DOHH2 (cell line): ENCODE measurements at regions not wholly inside any gene's neighbourhood (a gene's known extent, or its start where the extent isn't known, plus 50 kb on each side); places are given as distances from the start of the nearest gene placed in this dataset.
"Not testable (repeated sequence)": the region's sequence is repeated elsewhere in the genome, so short reads cannot be mapped to it uniquely, and the experiment has no call there.

Experiments
- H3F3A ChIP-seq: fragments of 200-600 bp; sonication (generic), shearing (Covaris generic); 2 replicates; pipeline ENCODE4 v1.6.0; 2016; ENCODE audit warnings: antibody characterized with exemption, mild to moderate bottlenecking; ENCODE audit not compliant: control insufficient read depth, insufficient read depth
- H3K27ac ChIP-seq: fragments of 200-600 bp; sonication (generic); 2 replicates; pipeline ENCODE4 v1.5.1; 2014; ENCODE audit warnings: low read depth, mild to moderate bottlenecking, low read length, moderate library complexity
- H3K27me3 ChIP-seq: fragments of 200-600 bp; sonication (generic); 2 replicates; pipeline ENCODE4 v1.6.1; 2014; ENCODE audit warnings: mild to moderate bottlenecking, low read length, mixed read lengths; ENCODE audit not compliant: control insufficient read depth
- H3K36me3 ChIP-seq: fragments of 200-600 bp; sonication (generic); 2 replicates; pipeline ENCODE4 v1.6.1; 2014; ENCODE audit warnings: mild to moderate bottlenecking, low read length, moderate library complexity, mixed read lengths; ENCODE audit not compliant: control insufficient read depth
- H3K4me1 ChIP-seq: fragments of 200-600 bp; sonication (generic); 2 replicates; pipeline ENCODE4 v1.6.1; 2014; ENCODE audit warnings: mild to moderate bottlenecking, low read length, mixed read lengths; ENCODE audit not compliant: control insufficient read depth
- H3K4me2 ChIP-seq: fragments of 200-600 bp; sonication (generic); 2 replicates; pipeline ENCODE4 v1.6.0; 2014; ENCODE audit warnings: mild to moderate bottlenecking, low read length, moderate library complexity
- H3K4me3 ChIP-seq: fragments of 200-600 bp; sonication (generic); 2 replicates; pipeline ENCODE4 v1.5.1; 2014; ENCODE audit warnings: mild to moderate bottlenecking, low read length, mixed read lengths
- H3K79me2 ChIP-seq: fragments of 200-600 bp; sonication (generic); 2 replicates; pipeline ENCODE4 v1.6.1; 2014; ENCODE audit warnings: mild to moderate bottlenecking, low read length, mixed read lengths; ENCODE audit not compliant: control insufficient read depth
- H3K9me2 ChIP-seq: fragments of 200-600 bp; sonication (generic); replicated peaks from 2 replicates; pipeline ENCODE4 v1.6.1; 2014; ENCODE audit warnings: mild to moderate bottlenecking, low read length, mixed read lengths; ENCODE audit not compliant: control insufficient read depth
- H3K9me3 ChIP-seq: fragments of 200-600 bp; sonication (generic); 2 replicates; pipeline ENCODE4 v1.6.1; 2014; ENCODE audit warnings: antibody characterized with exemption, low read length, mixed read lengths; ENCODE audit not compliant: control insufficient read depth, insufficient read depth
- H4K20me1 ChIP-seq: fragments of 200-600 bp; sonication (generic); 2 replicates; pipeline ENCODE4 v1.6.0; 2014; ENCODE audit warnings: low read depth, mild to moderate bottlenecking, antibody characterized with exemption, low read length, moderate library complexity; ENCODE audit not compliant: control insufficient read depth, insufficient read depth
- CTCF ChIP-seq: fragments of 200-600 bp; sonication (generic); IDR thresholded peaks from one replicate; pipeline ENCODE4 v1.5.1; 2014; ENCODE audit warnings: antibody characterized with exemption, mild to moderate bottlenecking, low read depth, low read length; ENCODE audit not compliant: poor library complexity, severe bottlenecking
- EZH2phosphoT487 ChIP-seq: fragments of 200-600 bp; sonication (generic); IDR thresholded peaks from 2 replicates; pipeline ENCODE4 v1.6.1; 2017; ENCODE audit warnings: borderline replicate concordance, mild to moderate bottlenecking, antibody characterized with exemption, low read length, moderate library complexity, mixed read lengths

DNA sequence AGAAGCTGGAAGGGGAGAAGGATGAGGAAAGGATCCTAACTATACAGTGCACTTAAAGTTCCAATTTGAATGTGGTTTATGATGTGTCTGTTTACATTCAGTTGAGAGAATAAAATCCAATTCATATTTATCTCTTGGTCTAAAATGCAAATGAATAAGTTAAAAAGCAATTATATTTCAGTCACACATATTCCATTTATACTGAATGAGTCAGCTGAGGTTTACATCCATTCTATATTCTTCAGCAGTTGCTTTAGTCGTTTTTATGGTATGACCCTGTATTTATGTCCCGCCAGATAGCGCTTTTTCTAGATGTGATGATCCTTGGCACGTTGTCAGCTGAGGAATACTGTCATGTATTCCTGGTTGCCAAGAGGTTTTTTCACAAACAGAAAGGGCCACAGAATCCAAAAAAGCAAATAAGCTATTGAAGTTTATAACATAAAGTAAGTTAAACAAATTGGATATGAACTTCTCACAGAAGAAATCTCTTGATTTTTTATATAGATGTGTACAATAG, 866.2 kb downstream of the NCAM2 start:
- Histone ChIP-seq H3K36me3 (no peaks in the 10 kb centered on the region), H3K27me3 (no peaks in the 10 kb centered on the region), H3K4me1 (no peaks in the 10 kb centered on the region), H3K27ac (no peak overlapping the region), H3K9me3 (no peaks in the 10 kb centered on the region; the same call in 1 of the 2 replicates), H3K79me2 (no peaks in the 10 kb centered on the region), H3K9me2 (no peaks in the 10 kb centered on the region), H3F3A (no peaks in the 10 kb centered on the region), H3K4me2 (no peak overlapping the region), H3K4me3 (no peak overlapping the region), H4K20me1 (no peaks in the 10 kb centered on the region)
- TF ChIP-seq EZH2phosphoT487 (no peak), CTCF (no peak)

DNA sequence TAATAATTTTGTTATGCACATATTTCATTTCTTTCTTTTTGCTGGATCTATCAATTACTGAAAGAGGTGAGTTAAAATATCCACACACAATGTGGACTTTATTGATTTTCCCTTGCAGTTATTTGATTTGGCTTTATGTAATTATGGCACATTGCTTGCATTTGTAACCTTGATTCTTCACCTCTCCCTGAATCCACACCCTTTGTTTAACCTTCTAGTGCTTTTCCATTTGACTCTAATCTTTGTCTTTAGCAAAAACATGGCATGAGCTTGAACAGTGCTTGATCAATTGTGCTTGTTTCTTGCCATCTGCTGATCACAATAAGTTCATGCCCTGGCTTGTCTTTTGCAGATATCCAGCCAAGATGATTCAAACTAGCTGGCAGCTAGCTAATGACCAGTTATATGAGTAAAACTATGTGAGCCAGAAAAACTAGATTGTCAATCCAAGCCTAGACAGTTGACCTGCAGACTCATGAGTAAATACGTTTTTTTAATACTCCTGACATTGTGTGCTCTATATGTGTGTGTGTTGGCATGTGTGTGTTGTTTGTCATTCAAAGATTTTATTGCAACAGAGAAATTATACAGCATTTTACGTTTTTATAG, 899.2 kb downstream of the NCAM2 start:
- no peak overlapping the region for H3K27ac ChIP-seq
- H3K9me2 ChIP-seq: no peaks in the 10 kb centered on the region
- H3K27me3 ChIP-seq: no peaks in the 10 kb centered on the region
- H3K4me1 ChIP-seq: no peaks in the 10 kb centered on the region
- TF ChIP-seq EZH2phosphoT487: no peak
- TF ChIP-seq CTCF: no peak
- no peaks in the 10 kb centered on the region for H3K79me2 ChIP-seq
- no peak overlapping the region for H3K4me2 ChIP-seq
- no peaks in the 10 kb centered on the region for H3K9me3 ChIP-seq
- no peak overlapping the region for H3K4me3 ChIP-seq
- H3K36me3 ChIP-seq: no peaks in the 10 kb centered on the region
- H3F3A ChIP-seq: no peaks in the 10 kb centered on the region
- H4K20me1 ChIP-seq: no peaks in the 10 kb centered on the region

DNA sequence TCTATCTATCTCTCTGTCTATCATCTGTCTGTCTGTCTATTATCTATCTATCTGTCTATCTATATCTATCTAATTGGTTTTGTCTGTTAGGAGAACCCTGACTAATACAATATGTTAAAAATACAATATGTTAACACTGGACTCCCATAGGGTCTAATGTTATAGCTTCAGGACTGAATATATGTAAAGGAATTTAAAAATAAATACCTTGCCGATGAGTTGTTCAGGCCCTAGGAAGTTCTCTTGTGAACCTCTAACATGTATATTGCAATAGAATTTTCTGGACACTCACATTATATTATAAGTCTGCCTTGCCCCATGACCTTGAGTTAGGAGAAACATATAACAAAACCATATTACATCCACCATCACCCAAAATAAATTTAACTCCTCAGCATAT, 900.6 kb downstream of the NCAM2 start:
- no peaks in the 10 kb centered on the region for H3K9me3 ChIP-seq

GRCh38 chr21:21902416-21902815, 904.2 kb downstream of the NCAM2 start:
- not testable (repeated sequence) for H3K9me3 ChIP-seq, H4K20me1 ChIP-seq, H3K27ac ChIP-seq, H3K79me2 ChIP-seq, H3K4me1 ChIP-seq, H3K4me2 ChIP-seq, H3K9me2 ChIP-seq, H3K27me3 ChIP-seq, H3F3A ChIP-seq, H3K4me3 ChIP-seq, H3K36me3 ChIP-seq

More for the DNA sequence above, 900.6 kb downstream of the NCAM2 start:
- TF ChIP-seq CTCF (no peak), EZH2phosphoT487 (no peak)
- Histone ChIP-seq H3K79me2 (no peaks in the 10 kb centered on the region), H3K4me1 (no peaks in the 10 kb centered on the region), H3K36me3 (no peaks in the 10 kb centered on the region), H3F3A (no peaks in the 10 kb centered on the region), H3K9me2 (no peaks in the 10 kb centered on the region), H3K27ac (no peak overlapping the region), H3K4me3 (no peak overlapping the region), H3K4me2 (no peak overlapping the region), H4K20me1 (no peaks in the 10 kb centered on the region), H3K27me3 (no peaks in the 10 kb centered on the region)
